Fibroblast of villous mesenchyme (primary cell): ENCODE measurements at regions not wholly inside any gene's neighbourhood (a gene's known extent, or its start where the extent isn't known, plus 50 kb on each side); places are given as distances from the start of the nearest gene placed in this dataset.

Source experiments
- DNase-seq: peaks from one replicate; pipeline ENCODE4 v3.0.0-alpha.2; 2010; ENCODE audit warnings: low read depth
- H3K4me3 ChIP-seq: 2 replicates; pipeline ENCODE4 v1.5.1; 2011; ENCODE audit warnings: low read depth, mild to moderate bottlenecking, low read length
- TF ChIP-seq, protein P1 (sequence below): IDR thresholded peaks from 2 replicates; pipeline ENCODE4 v1.5.1; 2012; ENCODE audit warnings: low read depth, mild to moderate bottlenecking, low read length; ENCODE audit not compliant: insufficient read depth

DNA sequence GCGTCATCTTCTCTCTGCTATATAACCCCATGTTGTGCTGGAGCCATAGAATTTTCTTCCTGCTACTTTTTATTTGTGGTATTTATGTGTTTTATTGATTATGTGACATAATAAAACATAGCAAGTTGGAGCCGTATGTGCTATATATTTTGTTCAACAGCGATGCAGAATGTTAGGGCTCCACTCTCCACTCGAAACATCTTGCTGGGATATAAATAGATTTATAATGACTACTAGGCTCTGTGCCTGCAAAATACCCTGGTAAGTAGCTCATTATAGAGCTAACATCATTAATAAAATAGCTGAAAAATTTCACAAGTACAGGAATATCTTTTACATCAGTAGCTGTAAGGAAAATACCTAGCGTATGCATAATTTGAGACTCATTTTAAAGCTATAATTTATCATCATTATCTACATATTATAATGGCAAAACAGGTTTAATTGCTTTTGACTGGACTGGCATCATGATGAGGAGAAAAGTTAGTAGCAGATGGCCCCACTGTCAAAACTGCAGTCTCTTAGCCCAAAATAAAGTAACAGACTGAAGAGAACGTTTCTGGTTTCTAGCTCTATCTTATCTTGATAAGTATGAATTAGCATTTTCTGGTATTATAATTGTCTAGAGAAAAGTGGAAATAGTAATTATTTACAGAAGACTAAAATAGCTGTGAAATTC lies 263.0 kb downstream of the NEDD1 start:
- DNase-seq: no peak
- TF ChIP-seq, protein P1, sequence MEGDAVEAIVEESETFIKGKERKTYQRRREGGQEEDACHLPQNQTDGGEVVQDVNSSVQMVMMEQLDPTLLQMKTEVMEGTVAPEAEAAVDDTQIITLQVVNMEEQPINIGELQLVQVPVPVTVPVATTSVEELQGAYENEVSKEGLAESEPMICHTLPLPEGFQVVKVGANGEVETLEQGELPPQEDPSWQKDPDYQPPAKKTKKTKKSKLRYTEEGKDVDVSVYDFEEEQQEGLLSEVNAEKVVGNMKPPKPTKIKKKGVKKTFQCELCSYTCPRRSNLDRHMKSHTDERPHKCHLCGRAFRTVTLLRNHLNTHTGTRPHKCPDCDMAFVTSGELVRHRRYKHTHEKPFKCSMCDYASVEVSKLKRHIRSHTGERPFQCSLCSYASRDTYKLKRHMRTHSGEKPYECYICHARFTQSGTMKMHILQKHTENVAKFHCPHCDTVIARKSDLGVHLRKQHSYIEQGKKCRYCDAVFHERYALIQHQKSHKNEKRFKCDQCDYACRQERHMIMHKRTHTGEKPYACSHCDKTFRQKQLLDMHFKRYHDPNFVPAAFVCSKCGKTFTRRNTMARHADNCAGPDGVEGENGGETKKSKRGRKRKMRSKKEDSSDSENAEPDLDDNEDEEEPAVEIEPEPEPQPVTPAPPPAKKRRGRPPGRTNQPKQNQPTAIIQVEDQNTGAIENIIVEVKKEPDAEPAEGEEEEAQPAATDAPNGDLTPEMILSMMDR: no peak
- no peak overlapping the region for H3K4me3 ChIP-seq

GRCh38 chr12:97173688-97174410 lies 266.8 kb downstream of the NEDD1 start:
- DNase-seq: no peak
- no peak overlapping the region for H3K4me3 ChIP-seq
- TF ChIP-seq, protein P1: no peak

GRCh38 chr12:97177481-97177880 lies 270.4 kb downstream of the NEDD1 start:
- peak; percentile 15 for DNase-seq

GRCh38 chr12:97181571-97182265 lies 274.7 kb downstream of the NEDD1 start:
- H3K4me3 ChIP-seq: no peak overlapping the region
- TF ChIP-seq, protein P1: no peak
- no peak for DNase-seq

More at GRCh38 chr12:97177481-97177880, 270.4 kb downstream of the NEDD1 start:
- TF ChIP-seq, protein P1: no peak
- H3K4me3 ChIP-seq: no peak overlapping the region

- H3K4me3 ChIP-seq: no peak overlapping the region
- DNase-seq: no peak
- TF ChIP-seq, protein P1: no peak
Observed at GRCh38 chr12:97182769-97183168, 275.7 kb downstream of the NEDD1 start.

- no peak overlapping the region for H3K4me3 ChIP-seq
- TF ChIP-seq, protein P1: no peak
- no peak for DNase-seq
Observed at GRCh38 chr12:97184127-97184773, 277.2 kb downstream of the NEDD1 start.
